Neural cell (in vitro differentiated cells): ENCODE measurements at regions not wholly inside any gene's neighbourhood (a gene's known extent, or its start where the extent isn't known, plus 50 kb on each side); places are given as distances from the start of the nearest gene placed in this dataset.

Experiments used
- EP300 ChIP-seq: fragments of 450-650 bp; conservative IDR thresholded peaks from 2 replicates; pipeline ENCODE4 v1.6.1; 2014; ENCODE audit warnings: antibody characterized with exemption, mild to moderate bottlenecking, moderate library complexity; ENCODE audit not compliant: poor library complexity, severe bottlenecking
- EZH2 ChIP-seq: fragments of 200-600, 300-800 bp; shearing (Covaris generic), sonication (generic); IDR thresholded peaks from 2 replicates; pipeline ENCODE4 v1.6.1; 2014; ENCODE audit warnings: antibody characterized with exemption, low read length, borderline replicate concordance, mild to moderate bottlenecking; ENCODE audit not compliant: insufficient read depth, poor library complexity, severe bottlenecking
- POLR2AphosphoS5 ChIP-seq: IDR thresholded peaks from 2 replicates; pipeline ENCODE4 v1.6.1; 2012
- RAD21 ChIP-seq: fragments of 450-650 bp; conservative IDR thresholded peaks from 2 replicates; pipeline ENCODE4 v1.6.1; 2014; ENCODE audit warnings: antibody characterized with exemption, mild to moderate bottlenecking, moderate library complexity
- SMC3 ChIP-seq: fragments of 450-650 bp; conservative IDR thresholded peaks from 2 replicates; pipeline ENCODE4 v1.6.1; 2014; ENCODE audit warnings: antibody characterized with exemption, mild to moderate bottlenecking, moderate library complexity; ENCODE audit not compliant: poor library complexity
- TAF1 ChIP-seq: IDR thresholded peaks from 2 replicates; pipeline ENCODE4 v1.6.1; 2012; ENCODE audit warnings: low read depth
- TF ChIP-seq, protein P1 (sequence below): fragments of 450-650 bp; IDR thresholded peaks from 2 replicates; pipeline ENCODE4 v1.5.1; 2014; ENCODE audit warnings: antibody characterized with exemption, mild to moderate bottlenecking, moderate library complexity; ENCODE audit not compliant: poor library complexity, severe bottlenecking
- TF ChIP-seq, protein P2 (sequence below): IDR thresholded peaks from 2 replicates; pipeline ENCODE4 v1.6.1; 2012; ENCODE audit warnings: borderline replicate concordance

GRCh38 chr17:77491921-77492445 is 351.2 kb downstream of the SEC14L1 start:
- TF ChIP-seq, protein P1, sequence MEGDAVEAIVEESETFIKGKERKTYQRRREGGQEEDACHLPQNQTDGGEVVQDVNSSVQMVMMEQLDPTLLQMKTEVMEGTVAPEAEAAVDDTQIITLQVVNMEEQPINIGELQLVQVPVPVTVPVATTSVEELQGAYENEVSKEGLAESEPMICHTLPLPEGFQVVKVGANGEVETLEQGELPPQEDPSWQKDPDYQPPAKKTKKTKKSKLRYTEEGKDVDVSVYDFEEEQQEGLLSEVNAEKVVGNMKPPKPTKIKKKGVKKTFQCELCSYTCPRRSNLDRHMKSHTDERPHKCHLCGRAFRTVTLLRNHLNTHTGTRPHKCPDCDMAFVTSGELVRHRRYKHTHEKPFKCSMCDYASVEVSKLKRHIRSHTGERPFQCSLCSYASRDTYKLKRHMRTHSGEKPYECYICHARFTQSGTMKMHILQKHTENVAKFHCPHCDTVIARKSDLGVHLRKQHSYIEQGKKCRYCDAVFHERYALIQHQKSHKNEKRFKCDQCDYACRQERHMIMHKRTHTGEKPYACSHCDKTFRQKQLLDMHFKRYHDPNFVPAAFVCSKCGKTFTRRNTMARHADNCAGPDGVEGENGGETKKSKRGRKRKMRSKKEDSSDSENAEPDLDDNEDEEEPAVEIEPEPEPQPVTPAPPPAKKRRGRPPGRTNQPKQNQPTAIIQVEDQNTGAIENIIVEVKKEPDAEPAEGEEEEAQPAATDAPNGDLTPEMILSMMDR = no peak
- TF ChIP-seq POLR2AphosphoS5 (no peak), SMC3 (no peak), EP300 (no peak), TAF1 (no peak), EZH2 (no peak), RAD21 (no peak)
- TF ChIP-seq, protein P2, sequence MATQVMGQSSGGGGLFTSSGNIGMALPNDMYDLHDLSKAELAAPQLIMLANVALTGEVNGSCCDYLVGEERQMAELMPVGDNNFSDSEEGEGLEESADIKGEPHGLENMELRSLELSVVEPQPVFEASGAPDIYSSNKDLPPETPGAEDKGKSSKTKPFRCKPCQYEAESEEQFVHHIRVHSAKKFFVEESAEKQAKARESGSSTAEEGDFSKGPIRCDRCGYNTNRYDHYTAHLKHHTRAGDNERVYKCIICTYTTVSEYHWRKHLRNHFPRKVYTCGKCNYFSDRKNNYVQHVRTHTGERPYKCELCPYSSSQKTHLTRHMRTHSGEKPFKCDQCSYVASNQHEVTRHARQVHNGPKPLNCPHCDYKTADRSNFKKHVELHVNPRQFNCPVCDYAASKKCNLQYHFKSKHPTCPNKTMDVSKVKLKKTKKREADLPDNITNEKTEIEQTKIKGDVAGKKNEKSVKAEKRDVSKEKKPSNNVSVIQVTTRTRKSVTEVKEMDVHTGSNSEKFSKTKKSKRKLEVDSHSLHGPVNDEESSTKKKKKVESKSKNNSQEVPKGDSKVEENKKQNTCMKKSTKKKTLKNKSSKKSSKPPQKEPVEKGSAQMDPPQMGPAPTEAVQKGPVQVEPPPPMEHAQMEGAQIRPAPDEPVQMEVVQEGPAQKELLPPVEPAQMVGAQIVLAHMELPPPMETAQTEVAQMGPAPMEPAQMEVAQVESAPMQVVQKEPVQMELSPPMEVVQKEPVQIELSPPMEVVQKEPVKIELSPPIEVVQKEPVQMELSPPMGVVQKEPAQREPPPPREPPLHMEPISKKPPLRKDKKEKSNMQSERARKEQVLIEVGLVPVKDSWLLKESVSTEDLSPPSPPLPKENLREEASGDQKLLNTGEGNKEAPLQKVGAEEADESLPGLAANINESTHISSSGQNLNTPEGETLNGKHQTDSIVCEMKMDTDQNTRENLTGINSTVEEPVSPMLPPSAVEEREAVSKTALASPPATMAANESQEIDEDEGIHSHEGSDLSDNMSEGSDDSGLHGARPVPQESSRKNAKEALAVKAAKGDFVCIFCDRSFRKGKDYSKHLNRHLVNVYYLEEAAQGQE = no peak
